RWPE2 (cell line): ENCODE measurements at regions not wholly inside any gene's neighbourhood (a gene's known extent, or its start where the extent isn't known, plus 50 kb on each side); places are given as distances from the start of the nearest gene placed in this dataset.

ENCODE experiments used
- ATAC-seq: fragments of 200-7000 bp; cut with Tn5 transposase; 3 replicates; pipeline ENCODE4 v1.9.1; 2021; ENCODE audit warnings: low read depth
- DNase-seq: peaks from one replicate; pipeline ENCODE4 v3.0.0-alpha.2; 2020; ENCODE audit warnings: low spot score
- H3K27ac ChIP-seq: fragments of 450-650 bp; 2 replicates; pipeline ENCODE4 v1.5.1; 2017; ENCODE audit warnings: mild to moderate bottlenecking; ENCODE audit not compliant: poor library complexity, severe bottlenecking
- H3K27me3 ChIP-seq: fragments of 250-450 bp; sonication (Bioruptor Pico); 2 replicates; pipeline ENCODE4 v1.5.1; 2021; ENCODE audit warnings: mild to moderate bottlenecking, moderate library complexity; ENCODE audit not compliant: insufficient read depth, poor library complexity, severe bottlenecking
- H3K36me3 ChIP-seq: fragments of 250-450 bp; sonication (Bioruptor Pico); 2 replicates; pipeline ENCODE4 v1.5.1; 2020; ENCODE audit warnings: low read depth, mild to moderate bottlenecking, moderate library complexity
- H3K4me1 ChIP-seq: fragments of 250-450 bp; sonication (Bioruptor Pico); 2 replicates; pipeline ENCODE4 v1.5.1; 2021; ENCODE audit warnings: mild to moderate bottlenecking, moderate library complexity; ENCODE audit not compliant: insufficient read depth, poor library complexity, severe bottlenecking
- H3K4me3 ChIP-seq: fragments of 250-450 bp; sonication (Bioruptor Pico); 2 replicates; pipeline ENCODE4 v1.5.1; 2021; ENCODE audit warnings: mild to moderate bottlenecking, moderate library complexity; ENCODE audit not compliant: severe bottlenecking
- H3K9me3 ChIP-seq: fragments of 250-450 bp; sonication (Bioruptor Pico); 2 replicates; pipeline ENCODE4 v1.5.1; 2021; ENCODE audit warnings: mild to moderate bottlenecking, moderate library complexity; ENCODE audit not compliant: severe bottlenecking
- TF ChIP-seq, protein P1 (sequence below): fragments of 450-650 bp; IDR thresholded peaks from one replicate; pipeline ENCODE4 v1.5.1; 2017; ENCODE audit warnings: mild to moderate bottlenecking, moderate library complexity; ENCODE audit not compliant: poor library complexity, severe bottlenecking

DNA sequence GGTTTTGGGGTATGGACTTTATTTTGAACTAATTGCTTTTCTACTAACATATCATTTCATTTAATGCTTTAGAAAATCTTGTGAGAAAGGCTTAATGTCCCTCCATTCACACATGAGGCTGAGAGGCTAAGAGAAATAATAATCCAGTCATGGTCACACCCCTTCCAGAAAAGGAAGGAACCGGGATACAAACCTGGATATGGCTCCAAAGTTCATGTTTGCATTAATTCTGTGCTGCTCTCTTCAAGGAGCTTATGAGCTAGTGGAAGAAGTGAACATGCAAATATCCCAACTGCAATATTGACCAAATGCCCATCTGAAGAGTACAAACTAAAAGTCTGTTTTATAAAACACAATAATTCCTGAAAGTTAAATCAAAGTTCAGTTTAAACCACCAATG lies 732.1 kb upstream of the RIOK2 start:
- TF ChIP-seq, protein P1, sequence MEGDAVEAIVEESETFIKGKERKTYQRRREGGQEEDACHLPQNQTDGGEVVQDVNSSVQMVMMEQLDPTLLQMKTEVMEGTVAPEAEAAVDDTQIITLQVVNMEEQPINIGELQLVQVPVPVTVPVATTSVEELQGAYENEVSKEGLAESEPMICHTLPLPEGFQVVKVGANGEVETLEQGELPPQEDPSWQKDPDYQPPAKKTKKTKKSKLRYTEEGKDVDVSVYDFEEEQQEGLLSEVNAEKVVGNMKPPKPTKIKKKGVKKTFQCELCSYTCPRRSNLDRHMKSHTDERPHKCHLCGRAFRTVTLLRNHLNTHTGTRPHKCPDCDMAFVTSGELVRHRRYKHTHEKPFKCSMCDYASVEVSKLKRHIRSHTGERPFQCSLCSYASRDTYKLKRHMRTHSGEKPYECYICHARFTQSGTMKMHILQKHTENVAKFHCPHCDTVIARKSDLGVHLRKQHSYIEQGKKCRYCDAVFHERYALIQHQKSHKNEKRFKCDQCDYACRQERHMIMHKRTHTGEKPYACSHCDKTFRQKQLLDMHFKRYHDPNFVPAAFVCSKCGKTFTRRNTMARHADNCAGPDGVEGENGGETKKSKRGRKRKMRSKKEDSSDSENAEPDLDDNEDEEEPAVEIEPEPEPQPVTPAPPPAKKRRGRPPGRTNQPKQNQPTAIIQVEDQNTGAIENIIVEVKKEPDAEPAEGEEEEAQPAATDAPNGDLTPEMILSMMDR, result no peak
- H3K4me3 ChIP-seq, result no peak overlapping the region

DNA sequence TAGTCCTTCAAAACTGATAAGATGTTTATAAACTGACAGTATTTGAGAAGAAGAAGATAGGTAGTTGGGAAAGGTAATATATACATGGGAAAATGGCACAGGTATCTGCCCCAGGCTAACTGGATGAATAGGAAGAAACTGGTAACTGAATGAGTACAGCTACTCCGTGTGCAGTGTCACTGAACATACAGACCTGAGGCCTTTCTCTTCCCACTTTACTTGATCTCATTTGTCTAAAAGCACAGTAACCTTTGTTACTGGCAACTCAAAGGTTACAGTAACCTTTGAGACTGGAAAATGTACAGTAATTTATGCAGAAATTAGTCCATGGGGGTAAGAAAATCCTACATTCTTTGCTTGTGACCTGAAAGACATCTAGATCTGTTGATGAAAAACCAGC lies 735.0 kb upstream of the RIOK2 start:
- Histone ChIP-seq H3K4me3 (no peak overlapping the region), H3K9me3 (no peaks in the 10 kb centered on the region), H3K36me3 (no peaks in the 10 kb centered on the region), H3K27me3 (no peaks in the 10 kb centered on the region), H3K27ac (no peak overlapping the region), H3K4me1 (no peaks in the 10 kb centered on the region)
- DNase-seq, result no peak
- no peak for ATAC-seq
- TF ChIP-seq, protein P1, result no peak

More for the DNA sequence above, 732.1 kb upstream of the RIOK2 start:
- Histone ChIP-seq H3K27ac (no peak overlapping the region), H3K4me1 (no peaks in the 10 kb centered on the region), H3K36me3 (no peaks in the 10 kb centered on the region), H3K27me3 (no peaks in the 10 kb centered on the region), H3K9me3 (no peaks in the 10 kb centered on the region)
- DNase-seq (no peak), ATAC-seq (no peak)

GRCh38 chr5:97918620-97919019 lies 735.6 kb upstream of the RIOK2 start:
- no peak for ATAC-seq
- H3K9me3 ChIP-seq, result no peaks in the 10 kb centered on the region
- no peak overlapping the region for H3K27ac ChIP-seq
- no peaks in the 10 kb centered on the region for H3K36me3 ChIP-seq
- TF ChIP-seq, protein P1, result no peak
- H3K4me1 ChIP-seq, result no peaks in the 10 kb centered on the region
- DNase-seq, result no peak
- no peak overlapping the region for H3K4me3 ChIP-seq
- H3K27me3 ChIP-seq, result no peaks in the 10 kb centered on the region

GRCh38 chr5:97919719-97920118 lies 736.7 kb upstream of the RIOK2 start:
- Histone ChIP-seq H3K36me3 (no peaks in the 10 kb centered on the region), H3K4me1 (no peaks in the 10 kb centered on the region), H3K9me3 (no peaks in the 10 kb centered on the region), H3K27ac (no peak overlapping the region), H3K4me3 (no peak overlapping the region), H3K27me3 (no peaks in the 10 kb centered on the region)
- ATAC-seq, result no peak
- TF ChIP-seq, protein P1, result no peak
- no peak for DNase-seq

DNA sequence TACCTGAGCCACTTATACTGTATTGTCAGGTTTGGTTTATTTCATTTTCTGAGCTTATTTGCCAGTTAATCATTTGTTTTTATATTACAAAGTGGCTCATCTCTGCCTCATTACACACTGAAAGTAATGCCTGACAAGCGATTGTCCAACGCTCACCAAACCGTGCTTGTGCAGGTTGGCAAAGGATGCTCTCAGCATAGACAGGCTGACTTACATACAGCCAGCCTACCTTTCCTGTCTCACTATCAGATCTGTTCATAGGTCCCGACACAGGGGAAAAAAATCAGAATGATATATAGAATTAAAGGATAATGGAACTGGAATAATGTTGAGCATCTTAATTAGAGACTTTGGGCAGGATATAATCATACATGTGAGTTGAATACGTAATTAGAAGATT lies 739.7 kb upstream of the RIOK2 start:
- Histone ChIP-seq H3K4me1 (no peaks in the 10 kb centered on the region), H3K9me3 (no peaks in the 10 kb centered on the region), H3K36me3 (no peaks in the 10 kb centered on the region), H3K4me3 (no peak overlapping the region), H3K27me3 (no peaks in the 10 kb centered on the region), H3K27ac (no peak overlapping the region)
- TF ChIP-seq, protein P1, result no peak
- no peak for DNase-seq
- no peak for ATAC-seq
